Upper lobe of left lung (tissue), 6 donors: ENCODE measurements at regions not wholly inside any gene's neighbourhood (a gene's known extent, or its start where the extent isn't known, plus 50 kb on each side); places are given as distances from the start of the nearest gene placed in this dataset.
A peak's percentile ranks its signal among the peaks of the same experiment; 100 is the strongest.

ENCODE experiments used
- ATAC-seq, 2 donors: fragments of 200-7000 bp; cut with Tn5 transposase; one replicate each; pipeline ENCODE4 v1.9.1; 2022; ENCODE audit warnings: mild to moderate bottlenecking in 2 of 2, moderate library complexity in 2 of 2; ENCODE audit not compliant: low FRiP score in 2 of 2
- DNase-seq, 2 donors: peaks; one replicate each; pipeline ENCODE4 v3.0.0-alpha.2; 2019 to 2020
- H3K27ac ChIP-seq, 4 donors: fragments of 200-600 bp; sonication (generic); one replicate each; pipeline ENCODE4 v1.5.1; 2016 to 2019
- H3K27me3 ChIP-seq, 4 donors: fragments of 200-600 bp; sonication (generic); one replicate each; pipeline ENCODE4 v1.5.1; 2017 to 2019
- H3K36me3 ChIP-seq, 4 donors: fragments of 200-600 bp; sonication (generic); one replicate each; pipeline ENCODE4 v1.5.1; 2016 to 2019
- H3K4me1 ChIP-seq, 4 donors: fragments of 200-600 bp; sonication (generic); one replicate each; pipeline ENCODE4 v1.5.1; 2018 to 2019
- H3K4me3 ChIP-seq, 4 donors: fragments of 200-600 bp; sonication (generic); one replicate each; pipeline ENCODE4 v1.5.1; 2017 to 2019; ENCODE audit warnings: mild to moderate bottlenecking in 2 of 4, moderate library complexity in 1 of 4
- H3K9me3 ChIP-seq, 4 donors: fragments of 200-600 bp; sonication (generic); one replicate each; pipeline ENCODE4 v1.5.1; 2018 to 2019
- CTCF ChIP-seq, 6 experiments: fragments of 450-650 bp in 4 of 6; fragments of 200-600 bp in 2 of 6; sonication (generic) in 2 of 6; IDR thresholded peaks; one replicate each; pipeline ENCODE4 v1.5.1; 2016 to 2019; ENCODE audit warnings: antibody characterized with exemption in 6 of 6
- EP300 ChIP-seq, 4 donors: sonication (generic); formaldehyde crosslinking; IDR thresholded peaks; one replicate each; pipeline ENCODE4 v1.5.1; 2017; ENCODE audit warnings: antibody characterized with exemption in 4 of 4, control low read depth in 2 of 4
- POLR2A ChIP-seq, 4 donors: fragments of 450-650 bp; IDR thresholded peaks; one replicate each; pipeline ENCODE4 v1.5.1; 2016 to 2017; ENCODE audit warnings: antibody characterized with exemption in 4 of 4, mild to moderate bottlenecking in 2 of 4
- POLR2AphosphoS5 ChIP-seq, 2 donors: sonication (generic); formaldehyde crosslinking; IDR thresholded peaks; one replicate each; pipeline ENCODE4 v1.5.1; 2017; ENCODE audit warnings: antibody characterized with exemption in 2 of 2
- WGBS, 2 donors: methylation state at CpG; one replicate each; pipeline ENCODE4 v1.1.5; 2017 to 2018; 5-methylcytosine and 5-hydroxymethylcytosine counted together
- donor health status: DM: no; HTN: no; CAD: no; lungs with moderate emphysema.
- donor health status: DM: no; HTN: yes; CAD: no; lungs with severe emphysema.

- DNase-seq (no peak), ATAC-seq (no peak)
- no peak overlapping the region for H3K27ac ChIP-seq
- H3K4me1 ChIP-seq, result no peaks in the 10 kb centered on the region
- H3K27me3 ChIP-seq, result no peaks in the 10 kb centered on the region
- no peaks in the 10 kb centered on the region for H3K9me3 ChIP-seq
- TF ChIP-seq EP300 (IDR thresholded peaks at IDR 0.05) (no peak), POLR2A (IDR thresholded peaks at IDR 0.05) (no peak), POLR2AphosphoS5 (IDR thresholded peaks at IDR 0.05) (no peak)
- H3K36me3 ChIP-seq, result no peaks in the 10 kb centered on the region
- 81 to 91% methylated on average over 2 of the region's 2 CpGs for WGBS, 2 donors
- no peak overlapping the region for H3K4me3 ChIP-seq
Observed at GRCh38 chr1:80755944-80756343, 1044.8 kb upstream of the ADGRL2 start.

GRCh38 chr1:80751204-80751603 lies 1049.5 kb upstream of the ADGRL2 start:
- H3K27me3 ChIP-seq, result no peaks in the 10 kb centered on the region
- DNase-seq (no peak), ATAC-seq (no peak)
- no peaks in the 10 kb centered on the region for H3K9me3 ChIP-seq
- H3K36me3 ChIP-seq, result no peaks in the 10 kb centered on the region
- H3K4me3 ChIP-seq, result no peak overlapping the region
- TF ChIP-seq POLR2AphosphoS5 (IDR thresholded peaks at IDR 0.05) (no peak), EP300 (IDR thresholded peaks at IDR 0.05) (no peak), CTCF (IDR thresholded peaks at IDR 0.05) (no peak), POLR2A (IDR thresholded peaks at IDR 0.05) (no peak)
- H3K27ac ChIP-seq, result no peak overlapping the region
- H3K4me1 ChIP-seq, result no peaks in the 10 kb centered on the region
- WGBS, 2 donors, result 86 to 91% methylated on average over 2 of the region's 2 CpGs

- H3K4me3 ChIP-seq, result no peak overlapping the region
- H3K27me3 ChIP-seq, result no peaks in the 10 kb centered on the region
- H3K36me3 ChIP-seq, result no peaks in the 10 kb centered on the region
- ATAC-seq (no peak), DNase-seq (no peak)
- H3K9me3 ChIP-seq, result no peaks in the 10 kb centered on the region
- H3K27ac ChIP-seq, result no peak overlapping the region
- no peaks in the 10 kb centered on the region for H3K4me1 ChIP-seq
- TF ChIP-seq CTCF (IDR thresholded peaks at IDR 0.05) (no peak), EP300 (IDR thresholded peaks at IDR 0.05) (no peak), POLR2AphosphoS5 (IDR thresholded peaks at IDR 0.05) (no peak), POLR2A (IDR thresholded peaks at IDR 0.05) (no peak)
- 83% methylated on average over 3 of the region's 3 CpGs for WGBS, 2 donors
Observed at GRCh38 chr1:80731241-80731894, 1069.4 kb upstream of the ADGRL2 start.

GRCh38 chr1:80722611-80723010 lies 1078.1 kb upstream of the ADGRL2 start:
- H3K4me3 ChIP-seq, result no peak overlapping the region
- whole genome bisulfite sequencing, 2 donors, result 64 to 100% methylated on average over 1 to 2 of the region's 2 CpGs
- H3K27me3 ChIP-seq, result no peaks in the 10 kb centered on the region
- H3K4me1 ChIP-seq, result no peaks in the 10 kb centered on the region
- TF ChIP-seq POLR2A (IDR thresholded peaks at IDR 0.05) (no peak), EP300 (IDR thresholded peaks at IDR 0.05) (no peak), POLR2AphosphoS5 (IDR thresholded peaks at IDR 0.05) (no peak), CTCF (IDR thresholded peaks at IDR 0.05) (no peak)
- H3K36me3 ChIP-seq, result no peaks in the 10 kb centered on the region
- no peaks in the 10 kb centered on the region for H3K9me3 ChIP-seq
- H3K27ac ChIP-seq, result no peak overlapping the region
- DNase-seq (peak in 1 of 2 donors; percentile 2), ATAC-seq (peak in 1 of 2 donors; percentile 24)

- WGBS, 2 donors, result 77 to 94% methylated on average over 1 of the region's 1 CpG
- DNase-seq (no peak), ATAC-seq (no peak)
- Histone ChIP-seq H3K4me3 (no peak overlapping the region), H3K4me1 (no peaks in the 10 kb centered on the region), H3K27me3 (no peaks in the 10 kb centered on the region), H3K9me3 (no peaks in the 10 kb centered on the region), H3K36me3 (no peaks in the 10 kb centered on the region), H3K27ac (no peak overlapping the region)
- no peak for TF ChIP-seq POLR2AphosphoS5 (IDR thresholded peaks at IDR 0.05)
- no peak for TF ChIP-seq CTCF (IDR thresholded peaks at IDR 0.05)
- no peak for TF ChIP-seq POLR2A (IDR thresholded peaks at IDR 0.05)
- no peak for TF ChIP-seq EP300 (IDR thresholded peaks at IDR 0.05)
Observed at GRCh38 chr1:80706526-80706925, 1094.2 kb upstream of the ADGRL2 start.
